ENCODE measurements at regions not wholly inside any gene's neighbourhood (a gene's known extent, or its start where the extent isn't known, plus 50 kb on each side); places are given as distances from the start of the nearest gene placed in this dataset.

DNA sequence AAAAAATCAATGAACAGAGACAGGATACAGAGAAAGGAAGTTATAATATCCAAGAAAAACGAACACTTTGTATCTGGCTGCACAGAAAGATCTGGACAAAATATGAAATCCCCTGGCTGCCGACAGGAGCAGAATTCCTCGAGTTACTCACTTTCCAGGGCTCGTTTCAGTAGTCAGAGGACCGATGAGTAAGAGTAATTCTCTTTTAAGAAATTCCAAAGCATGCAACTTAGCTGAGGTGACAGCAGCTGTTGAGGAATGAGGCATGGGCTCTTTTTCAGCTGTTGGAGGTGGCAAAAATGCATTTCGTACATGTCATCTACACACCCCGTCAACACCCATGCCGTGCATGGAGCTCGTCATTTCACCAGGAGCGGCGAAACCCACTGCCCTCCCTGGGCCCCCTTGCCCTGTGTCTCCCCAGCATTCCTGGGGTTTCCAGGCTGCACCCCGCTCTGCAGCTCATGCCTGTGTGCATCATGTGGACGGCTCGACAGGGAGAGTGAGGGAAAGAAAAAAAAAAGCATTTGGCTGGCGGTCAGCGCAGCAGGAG is 210.8 kb upstream of the SMIM21 start:
- no peak for FAIRE-seq
- Histone ChIP-seq H3K9me3 (replicated peaks; ENCODE audit: control insufficient read depth, insufficient read depth, low read depth, low read length) (no peaks in the 10 kb centered on the region), H3K79me2 (ENCODE audit: control insufficient read depth, insufficient read depth, low read length) (no peaks in the 10 kb centered on the region), H3K27ac (ENCODE audit: extremely low read depth, low read depth, low read length) (no peak overlapping the region), H4K20me1 (replicated peaks; ENCODE audit: control insufficient read depth, insufficient read depth, low read length) (no peaks in the 10 kb centered on the region), H3K9me1 (ENCODE audit: control insufficient read depth, insufficient read depth, low read length) (no peaks in the 10 kb centered on the region), H2AFZ (ENCODE audit: low read depth, low read length) (no peak overlapping the region), H3K36me3 (ENCODE audit: control insufficient read depth, insufficient read depth, low read length) (no peaks in the 10 kb centered on the region), H3K4me2 (ENCODE audit: insufficient read depth, low read length) (no peak overlapping the region), H3K27me3 (ENCODE audit: control insufficient read depth in 2 of 2, insufficient read depth in 2 of 2, low read length in 2 of 2) (peaks cover 0 to 9% of the 10 kb centered on the region in 2 experiments; a peak in 2 of 5 replicates), H3K4me3 (no peak overlapping the region), H3K9ac (ENCODE audit: insufficient read depth in 1 of 2, low read depth in 2 of 2, low read length in 2 of 2) (no peak overlapping the region), H3K4me1 (replicated peaks in 1 of 2; ENCODE audit: control insufficient read depth in 2 of 2, insufficient read depth in 2 of 2, low read length in 2 of 2) (no peaks in the 10 kb centered on the region)
- no peak for TF ChIP-seq RCOR1 (IDR thresholded peaks at IDR 0.05; ENCODE audit: borderline replicate concordance in 1 of 2, low read depth in 2 of 2, low read length in 2 of 2)
- no peak for TF ChIP-seq ELF4 (CRISPR knock-in tag; IDR thresholded peaks at IDR 0.05)
- ATAC-seq = no peak
- intact Hi-C loops (cut with micrococcal nuclease) (no loop called here), in situ Hi-C loops (cut with MboI) (no loop called here)
- ChIA-PET CTCF (ENCODE audit: low intra/inter-chr PET ratio) (no interaction called here), POLR2A (no interaction called here)
- no TSS peak for BruUV-seq (replicated peaks)
- 1% methylated on average over 14 of the region's 16 CpGs for WGBS (ENCODE audit: insufficient coverage, low coverage, missing lambda C conversion rate)
- DNase-seq (ENCODE audit: extremely low read depth in 1 of 4, low spot score in 3 of 4) = no peak

DNA sequence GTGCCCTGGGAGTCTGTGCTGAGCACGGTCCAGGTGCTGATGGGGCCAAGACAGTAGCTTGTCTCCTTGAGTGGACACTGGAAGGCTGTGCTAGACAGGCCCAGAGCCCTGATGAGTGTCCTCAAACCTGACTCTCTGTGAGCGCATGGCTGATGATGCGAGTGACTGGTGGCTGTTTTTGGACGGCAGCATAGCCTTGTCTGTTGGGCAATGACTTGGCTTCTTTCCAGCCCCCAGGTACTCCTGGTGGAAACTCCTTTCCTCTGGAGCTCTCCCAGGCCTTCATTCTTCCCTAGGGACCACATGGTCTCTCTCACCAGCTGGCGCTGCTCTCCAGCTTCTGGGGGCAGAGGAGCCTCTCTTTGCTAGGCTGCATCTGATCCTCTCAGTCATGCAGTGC is 207.6 kb upstream of the SMIM21 start:
- FAIRE-seq = no peak
- WGBS (ENCODE audit: insufficient coverage, low coverage, missing lambda C conversion rate) = 0% methylated on average over 2 of the region's 5 CpGs
- Histone ChIP-seq H3K27me3 (ENCODE audit: control insufficient read depth in 2 of 2, insufficient read depth in 2 of 2, low read length in 2 of 2) (peaks cover 0 to 6% of the 10 kb centered on the region in 2 experiments; a peak in 2 of 5 replicates), H3K27ac (ENCODE audit: extremely low read depth, low read depth, low read length) (no peak overlapping the region), H3K9me3 (replicated peaks; ENCODE audit: control insufficient read depth, insufficient read depth, low read depth, low read length) (no peaks in the 10 kb centered on the region), H3K9ac (ENCODE audit: insufficient read depth in 1 of 2, low read depth in 2 of 2, low read length in 2 of 2) (no peak overlapping the region), H4K20me1 (replicated peaks; ENCODE audit: control insufficient read depth, insufficient read depth, low read length) (no peaks in the 10 kb centered on the region), H3K4me1 (replicated peaks in 1 of 2; ENCODE audit: control insufficient read depth in 2 of 2, insufficient read depth in 2 of 2, low read length in 2 of 2) (no peaks in the 10 kb centered on the region), H3K79me2 (ENCODE audit: control insufficient read depth, insufficient read depth, low read length) (no peaks in the 10 kb centered on the region), H3K9me1 (ENCODE audit: control insufficient read depth, insufficient read depth, low read length) (no peaks in the 10 kb centered on the region), H3K36me3 (ENCODE audit: control insufficient read depth, insufficient read depth, low read length) (no peaks in the 10 kb centered on the region), H3K4me3 (no peak overlapping the region), H3K4me2 (ENCODE audit: insufficient read depth, low read length) (no peak overlapping the region), H2AFZ (ENCODE audit: low read depth, low read length) (no peak overlapping the region)
- DNase-seq (ENCODE audit: extremely low read depth in 1 of 4, low spot score in 3 of 4) = no peak
- ATAC-seq = no peak
- BruUV-seq (replicated peaks) = no TSS peak
- in situ Hi-C loops (cut with MboI) (no loop called here), intact Hi-C loops (cut with micrococcal nuclease) (no loop called here)
- ChIA-PET POLR2A (no interaction called here), CTCF (ENCODE audit: low intra/inter-chr PET ratio) (no interaction called here)
- TF ChIP-seq KLF6 (CRISPR knock-in tag; IDR thresholded peaks at IDR 0.05; ENCODE audit: borderline replicate concordance) = no peak
- TF ChIP-seq, protein P1, sequence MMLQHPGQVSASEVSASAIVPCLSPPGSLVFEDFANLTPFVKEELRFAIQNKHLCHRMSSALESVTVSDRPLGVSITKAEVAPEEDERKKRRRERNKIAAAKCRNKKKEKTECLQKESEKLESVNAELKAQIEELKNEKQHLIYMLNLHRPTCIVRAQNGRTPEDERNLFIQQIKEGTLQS (IDR thresholded peaks at IDR 0.05) = no peak
- TF ChIP-seq, protein P1 (CRISPR knock-in tag; conservative IDR thresholded peaks at IDR 0.05) = no peak
- no peak for TF ChIP-seq CEBPG (CRISPR knock-in tag; IDR thresholded peaks at IDR 0.05)
- TF ChIP-seq CEBPG (tag; conservative IDR thresholded peaks at IDR 0.05 in 1 of 2, IDR thresholded peaks at IDR 0.05 in 1 of 2) = no peak
- no peak for TF ChIP-seq LARP7 (IDR thresholded peaks at IDR 0.05)
- TF ChIP-seq, protein P2, sequence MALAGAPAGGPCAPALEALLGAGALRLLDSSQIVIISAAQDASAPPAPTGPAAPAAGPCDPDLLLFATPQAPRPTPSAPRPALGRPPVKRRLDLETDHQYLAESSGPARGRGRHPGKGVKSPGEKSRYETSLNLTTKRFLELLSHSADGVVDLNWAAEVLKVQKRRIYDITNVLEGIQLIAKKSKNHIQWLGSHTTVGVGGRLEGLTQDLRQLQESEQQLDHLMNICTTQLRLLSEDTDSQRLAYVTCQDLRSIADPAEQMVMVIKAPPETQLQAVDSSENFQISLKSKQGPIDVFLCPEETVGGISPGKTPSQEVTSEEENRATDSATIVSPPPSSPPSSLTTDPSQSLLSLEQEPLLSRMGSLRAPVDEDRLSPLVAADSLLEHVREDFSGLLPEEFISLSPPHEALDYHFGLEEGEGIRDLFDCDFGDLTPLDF (CRISPR knock-in tag; IDR thresholded peaks at IDR 0.05) = no peak
- TF ChIP-seq GATAD2A (IDR thresholded peaks at IDR 0.05) = no peak

Data from K562 (cell line).